OCI-M2 (cell line): ENCODE measurements at regions not wholly inside any gene's neighbourhood (a gene's known extent, or its start where the extent isn't known, plus 50 kb on each side); places are given as distances from the start of the nearest gene placed in this dataset.
"Not testable (repeated sequence)": the region's sequence is repeated elsewhere in the genome, so short reads cannot be mapped to it uniquely, and the experiment has no call there.

Source experiments
- DNase-seq: peaks from one replicate; lab custom pipeline; 2025; ENCODE audit not compliant: unreplicated experiment; lab: John Stamatoyannopoulos, UW

DNA sequence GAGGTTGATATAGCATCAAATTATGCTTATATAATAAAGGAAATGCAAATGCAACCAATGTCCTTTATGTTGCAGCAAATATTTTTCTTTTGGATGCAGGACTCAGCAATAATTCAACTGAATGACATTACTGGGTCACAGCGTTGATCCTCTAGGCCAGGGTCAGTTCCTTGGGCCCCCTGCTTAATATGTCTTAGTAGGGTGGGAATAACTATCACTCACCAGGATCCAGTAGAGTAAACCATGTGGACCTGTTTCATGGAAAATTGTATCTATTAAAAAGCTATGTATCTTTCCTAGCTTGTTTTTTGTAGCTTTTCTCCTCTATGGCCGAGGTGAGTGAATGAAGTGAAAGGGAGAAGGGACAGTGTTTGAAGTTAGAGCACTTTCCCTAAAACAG lies 161.5 kb upstream of the SSTR1 start:
- no peak for DNase-seq

- no peak for DNase-seq
These were observed 160.4 kb upstream of the SSTR1 start for GRCh38 chr14:38047195-38047902.

DNA sequence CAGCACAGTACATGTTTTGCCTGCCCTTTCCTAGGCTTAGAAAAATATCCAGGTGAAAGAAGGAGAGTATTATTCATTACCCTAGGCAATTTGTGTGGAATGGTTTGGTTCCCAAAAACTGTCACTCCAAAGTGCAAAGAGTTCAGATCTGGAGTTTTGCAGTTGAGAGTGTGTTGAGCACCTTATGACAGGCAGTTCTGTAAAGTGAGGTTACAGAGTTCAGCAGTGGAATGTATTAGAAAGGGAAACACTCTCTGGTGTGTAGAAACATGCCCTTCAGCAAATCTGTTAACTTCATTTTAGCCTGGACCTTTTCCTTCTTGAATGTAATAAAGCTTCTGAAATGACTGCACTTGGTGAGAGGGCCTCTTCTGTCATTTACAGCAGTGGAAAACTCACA lies 154.0 kb upstream of the SSTR1 start:
- no peak for DNase-seq

- no peak for DNase-seq
These were observed 151.4 kb upstream of the SSTR1 start for GRCh38 chr14:38056270-38056669.

GRCh38 chr14:38062223-38062622 lies 145.5 kb upstream of the SSTR1 start:
- DNase-seq, result not testable (repeated sequence)

DNA sequence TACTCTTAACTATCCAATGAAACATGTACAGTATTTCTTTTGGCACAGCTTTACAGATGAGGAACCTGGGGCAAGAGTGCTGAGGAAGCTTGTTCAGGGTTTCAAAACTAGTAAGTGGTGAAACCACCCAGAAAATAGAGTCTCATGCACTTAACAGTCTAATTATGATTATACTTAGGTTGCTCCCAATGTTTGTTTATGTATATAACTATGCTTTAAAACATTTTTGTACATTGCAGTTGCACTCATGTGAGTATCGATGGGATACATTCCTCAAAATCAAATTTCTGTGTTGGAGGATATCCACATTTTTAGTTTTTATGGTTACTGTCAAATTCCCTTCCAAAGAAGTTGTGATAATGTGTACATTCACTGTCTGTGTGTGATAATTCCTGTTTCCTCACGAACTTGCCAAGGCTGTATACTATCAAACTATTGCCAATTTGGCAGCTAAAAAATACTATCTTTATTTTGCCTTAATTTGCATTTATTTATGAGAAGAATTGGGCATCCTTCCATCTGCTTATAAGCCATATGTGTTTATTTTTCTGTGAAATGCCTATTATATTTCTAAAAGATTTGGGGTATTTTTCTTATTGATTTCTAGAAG lies 143.9 kb upstream of the SSTR1 start:
- no peak for DNase-seq

- no peak for DNase-seq
These were observed 142.5 kb upstream of the SSTR1 start for GRCh38 chr14:38065106-38065762.

GRCh38 chr14:38070061-38070588 lies 137.6 kb upstream of the SSTR1 start:
- no peak for DNase-seq

GRCh38 chr14:38073641-38074040 lies 134.1 kb upstream of the SSTR1 start:
- DNase-seq, result no peak

DNA sequence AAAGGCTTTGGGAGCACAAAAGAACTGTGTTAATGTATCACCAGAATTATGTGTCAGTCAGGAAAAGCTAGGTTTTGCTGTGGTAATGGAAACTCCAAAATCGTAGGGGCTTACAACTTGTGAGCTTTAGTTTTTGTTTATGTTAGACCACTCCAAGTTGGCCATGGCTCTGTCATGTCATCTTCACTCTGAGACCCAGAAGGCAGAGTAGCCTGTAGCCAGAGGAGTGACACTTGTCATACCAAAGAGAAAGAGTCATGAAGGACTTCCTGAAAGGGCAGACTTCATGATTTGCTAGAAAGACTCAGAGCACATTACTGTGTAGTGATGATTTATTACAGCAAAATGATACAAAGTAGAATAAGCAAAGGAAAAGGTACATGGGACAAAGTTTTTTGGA lies 133.6 kb upstream of the SSTR1 start:
- DNase-seq, result no peak

DNA sequence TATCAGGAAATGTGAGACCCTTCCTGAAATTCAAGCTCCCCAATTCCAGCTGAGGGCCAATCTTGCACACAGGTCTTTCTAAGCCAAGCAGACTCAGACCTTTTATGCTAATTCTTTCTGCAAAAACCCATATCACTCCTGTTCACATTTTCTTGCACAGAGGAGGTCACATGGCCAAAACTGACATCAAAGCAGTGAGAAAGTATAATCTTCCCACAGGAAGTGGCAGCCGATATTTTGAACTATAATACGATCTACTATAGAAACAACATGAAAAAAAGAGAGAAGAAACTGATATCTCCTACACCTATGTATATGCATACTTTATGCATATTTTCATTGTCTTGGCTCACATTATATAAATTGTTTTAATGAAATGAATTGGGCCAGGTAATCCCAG lies 132.9 kb upstream of the SSTR1 start:
- DNase-seq, result no peak

- no peak for DNase-seq
These were observed 129.3 kb upstream of the SSTR1 start for GRCh38 chr14:38078393-38078792.

DNA sequence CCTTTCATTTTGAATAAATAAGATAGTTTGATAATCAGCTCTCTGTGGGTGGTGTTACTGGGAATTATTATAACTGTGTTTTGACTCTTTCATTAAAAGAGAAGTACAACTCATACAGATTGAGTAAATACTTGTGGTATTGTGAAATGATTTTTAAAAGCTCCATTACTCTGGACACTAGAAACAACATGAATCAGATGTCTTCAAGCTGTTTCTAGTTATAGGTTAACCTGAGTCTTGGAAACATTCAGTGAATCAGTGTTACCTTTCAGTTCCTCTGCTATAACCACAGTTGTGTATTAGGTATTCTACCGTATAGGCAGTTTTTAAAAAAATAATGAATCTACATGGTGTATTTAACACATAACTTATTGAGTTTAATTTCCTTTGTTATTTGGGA lies 128.4 kb upstream of the SSTR1 start:
- no peak for DNase-seq

DNA sequence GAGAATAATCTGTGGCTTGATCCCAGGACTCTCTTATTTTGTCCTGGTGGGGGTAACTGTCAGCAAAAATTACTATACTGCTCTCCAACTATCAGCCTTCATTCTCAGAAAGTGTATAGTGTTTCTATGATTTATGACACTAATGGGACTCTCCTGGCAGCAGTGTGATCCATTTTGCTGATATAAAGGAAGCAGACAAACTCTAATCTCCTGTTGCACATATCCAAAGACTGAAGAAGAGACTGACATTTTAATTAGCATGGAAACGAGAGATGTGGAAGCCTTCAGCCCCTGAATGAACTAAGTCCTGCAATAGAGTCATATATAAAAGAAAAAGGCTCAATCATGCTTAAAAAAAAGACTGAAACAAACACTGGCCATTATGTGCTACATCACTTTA lies 127.8 kb upstream of the SSTR1 start:
- no peak for DNase-seq

- no peak for DNase-seq
These were observed 127.0 kb upstream of the SSTR1 start for GRCh38 chr14:38080696-38081095.

DNA sequence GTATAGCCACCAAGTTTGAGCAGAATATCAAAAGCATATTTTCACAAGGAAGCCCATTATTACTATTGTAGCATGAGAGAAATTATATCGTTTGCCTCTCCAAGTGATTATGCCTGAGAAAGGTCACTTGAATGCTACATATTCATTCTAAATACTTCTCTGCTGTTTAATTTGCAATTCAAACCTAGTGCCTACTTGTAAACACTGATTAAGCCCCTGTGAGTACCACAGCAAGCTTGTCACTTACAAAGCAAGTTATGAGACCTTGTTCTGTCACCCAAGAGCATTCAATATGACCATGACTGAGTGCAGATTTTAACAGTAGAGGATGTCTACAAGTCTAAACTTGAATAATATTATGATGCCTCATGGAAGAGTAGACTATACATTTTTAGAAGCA lies 124.7 kb upstream of the SSTR1 start:
- DNase-seq, result no peak

DNA sequence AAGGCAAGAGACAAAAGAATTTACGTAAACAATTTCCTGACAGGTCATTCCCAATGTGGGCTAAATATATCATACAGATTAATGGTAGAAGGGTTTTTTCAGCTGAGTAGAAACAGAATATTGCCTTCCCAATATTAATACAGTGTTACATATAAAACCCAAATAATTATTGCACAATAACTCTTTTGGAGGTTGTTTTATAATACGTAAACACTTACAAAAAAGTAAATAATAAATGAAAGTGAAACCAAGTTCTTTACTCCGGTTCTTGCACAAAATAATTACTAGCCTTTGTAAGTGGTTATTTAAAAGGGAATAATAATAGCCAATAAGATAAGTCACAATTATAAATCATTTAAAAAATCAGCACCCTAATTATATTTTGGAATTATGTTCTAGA lies 118.6 kb upstream of the SSTR1 start:
- no peak for DNase-seq

- DNase-seq, result no peak
These were observed 117.2 kb upstream of the SSTR1 start for GRCh38 chr14:38090506-38090905.

DNA sequence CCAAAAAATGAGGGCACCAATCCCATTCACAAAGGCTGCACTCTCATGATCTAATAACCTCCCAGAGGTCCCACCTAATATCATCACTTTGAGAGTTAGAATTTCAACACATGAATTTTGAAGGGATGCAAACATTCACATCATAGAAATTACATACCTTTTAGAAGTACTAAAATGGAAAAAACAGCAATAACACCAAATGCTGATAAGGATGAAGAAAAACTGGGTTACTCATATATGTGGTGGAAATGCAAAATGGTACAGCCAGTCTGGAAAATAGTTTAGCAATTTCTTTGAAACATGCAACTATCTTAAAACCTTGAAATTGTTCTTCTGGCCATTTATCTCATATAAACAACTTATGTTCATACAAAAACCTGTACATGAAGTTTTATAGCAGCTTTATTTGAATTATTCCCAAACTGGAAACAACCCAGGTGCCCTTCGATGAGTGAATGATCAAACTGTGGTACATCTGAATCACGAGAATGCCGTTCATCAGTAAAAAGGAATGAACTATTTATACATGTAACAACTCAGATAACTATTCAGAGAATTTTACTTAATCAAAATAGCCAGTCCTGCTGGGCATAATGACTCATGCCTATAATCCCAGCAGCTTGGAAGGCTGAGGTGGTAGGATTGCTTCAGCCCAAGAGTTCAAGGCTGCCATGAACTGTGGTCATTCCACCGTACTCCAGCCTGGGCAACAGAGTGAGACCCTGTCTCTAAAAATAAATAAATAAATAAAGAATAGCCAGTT lies 109.4 kb upstream of the SSTR1 start:
- no peak for DNase-seq

GRCh38 chr14:38101679-38102078 lies 106.0 kb upstream of the SSTR1 start:
- DNase-seq, result no peak

DNA sequence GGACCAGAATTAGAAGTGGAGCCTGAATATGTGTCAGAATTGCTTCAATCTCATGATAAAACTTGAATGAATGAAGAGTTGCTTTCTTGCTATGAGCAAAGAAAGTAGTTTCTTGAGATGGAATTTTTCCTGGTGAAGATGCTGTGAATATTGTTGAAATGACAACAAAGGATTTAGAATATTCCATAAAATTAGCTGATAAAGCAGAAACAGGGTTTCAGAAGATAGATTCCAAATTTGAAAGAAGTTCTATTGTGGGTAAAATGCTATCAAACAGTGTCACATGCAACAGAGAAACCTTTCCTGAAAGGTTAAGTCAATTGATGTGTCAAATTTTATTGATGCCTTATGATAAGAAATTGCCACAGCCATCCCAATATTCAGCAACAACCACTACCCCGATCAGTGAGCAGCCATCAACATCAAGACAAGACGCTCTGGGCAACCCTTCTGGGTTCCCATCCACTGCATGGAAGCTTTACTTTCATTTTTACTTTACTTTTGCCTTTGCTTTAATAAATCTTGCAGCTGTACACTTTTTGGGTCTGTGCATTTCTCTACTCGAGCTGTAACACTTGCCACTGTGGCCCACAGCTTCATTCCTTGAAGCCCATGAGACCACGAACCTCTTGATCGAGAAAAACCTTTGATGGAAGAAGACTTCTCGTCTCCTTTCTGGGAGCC lies 104.0 kb upstream of the SSTR1 start:
- DNase-seq, result no peak
